ENCODE measurements at regions not wholly inside any gene's neighbourhood (a gene's known extent, or its start where the extent isn't known, plus 50 kb on each side); places are given as distances from the start of the nearest gene placed in this dataset.

DNA sequence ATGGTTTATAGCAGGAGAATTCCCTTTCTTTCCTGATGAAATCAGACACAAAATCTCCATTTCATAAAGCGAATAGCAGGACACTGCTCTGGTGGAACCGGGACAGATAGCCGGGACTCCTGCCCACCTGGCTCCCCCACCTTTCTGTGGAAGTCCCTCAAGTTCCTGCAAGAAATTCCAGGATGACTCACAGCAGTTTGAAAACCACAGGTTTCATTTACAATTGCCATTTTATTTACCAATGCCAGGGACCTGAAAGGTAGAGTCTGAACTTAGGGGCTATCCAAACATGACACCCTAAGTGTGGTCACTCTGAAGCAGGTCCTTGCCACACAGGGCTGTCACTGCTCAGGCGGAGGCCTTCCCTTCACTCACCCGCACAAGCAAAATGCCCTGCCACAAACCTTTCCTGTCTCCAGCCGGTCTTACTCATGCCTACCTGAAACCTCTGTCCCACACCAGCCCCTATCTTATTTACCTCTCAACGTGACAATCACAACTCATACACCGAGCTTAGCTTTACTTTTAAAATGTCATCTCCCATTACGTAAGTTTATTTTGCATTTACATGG lies 63.3 kb upstream of the TAF1L start:
- CTCF ChIA-PET = no interaction called here
- no peak overlapping the region for H3K4me3 ChIP-seq (ENCODE audit: control insufficient read depth in 1 of 7, extremely low read depth in 1 of 7, insufficient read depth in 4 of 7, low read depth in 2 of 7, low read length in 6 of 7)
- 91% methylated on average over 6 of the region's 9 CpGs for WGBS (ENCODE audit: insufficient coverage)

DNA sequence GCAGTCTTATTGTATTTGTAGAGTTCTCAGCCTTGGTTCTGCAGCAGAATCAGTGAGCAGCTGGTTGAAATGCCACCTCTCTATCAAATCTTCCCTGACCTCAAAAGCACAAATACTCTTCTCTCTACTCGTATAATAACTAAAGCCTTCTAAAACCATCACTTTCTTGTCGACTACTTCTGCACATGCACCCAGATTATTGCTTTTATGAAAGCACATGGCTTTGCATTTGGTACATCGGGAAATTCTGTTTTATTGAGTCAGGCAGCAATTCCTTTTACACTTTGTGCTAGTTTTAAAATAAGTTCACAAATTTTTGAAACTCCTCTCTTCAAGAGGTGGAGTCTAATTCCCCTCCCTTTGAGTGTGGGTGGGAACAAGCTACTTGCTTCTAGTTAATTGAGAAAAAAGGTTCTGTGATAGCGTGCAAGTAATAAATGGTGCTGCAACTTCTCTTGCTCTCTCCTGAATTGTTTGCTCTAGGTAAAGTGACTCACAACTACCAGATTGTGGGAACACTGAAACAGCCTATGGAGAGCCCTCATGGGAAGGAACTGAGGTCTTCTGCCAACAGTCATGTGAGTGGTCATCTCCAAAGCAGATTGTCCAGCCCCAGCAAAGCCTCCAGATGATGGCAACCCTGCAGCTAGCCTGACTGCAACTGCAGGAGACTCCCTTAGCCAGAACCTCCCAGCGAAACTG lies 66.0 kb upstream of the TAF1L start:
- no peaks in the 10 kb centered on the region for H3K4me1 ChIP-seq (ENCODE audit: control extremely low read depth in 1 of 4, control insufficient read depth in 4 of 4, insufficient read depth in 4 of 4, low read length in 3 of 4)
- 86% methylated on average over 2 of the region's 5 CpGs for whole genome bisulfite sequencing (ENCODE audit: insufficient coverage)
- H3K4me3 ChIP-seq (ENCODE audit: control insufficient read depth in 1 of 7, extremely low read depth in 1 of 7, insufficient read depth in 4 of 7, low read depth in 2 of 7, low read length in 6 of 7) = no peak overlapping the region
- H3K27me3 ChIP-seq (replicated peaks in 2 of 5; ENCODE audit: control insufficient read depth in 4 of 5, insufficient read depth in 5 of 5, low read length in 4 of 5) = peaks cover 0 to 29% (median 2%) of the 10 kb centered on the region in 5 experiments
- ChIA-PET CTCF (no interaction called here), POLR2A (no interaction called here)
- no peak overlapping the region for H3K27ac ChIP-seq (ENCODE audit: insufficient read depth in 1 of 2, low read depth in 1 of 2, low read length in 2 of 2, poor library complexity in 1 of 2, severe bottlenecking in 2 of 2)
- no peaks in the 10 kb centered on the region for H3K9me3 ChIP-seq (ENCODE audit: control extremely low read depth in 1 of 5, control insufficient read depth in 4 of 5, insufficient read depth in 2 of 5, low read depth in 1 of 5, low read length in 4 of 5)
- H3K36me3 ChIP-seq (ENCODE audit: control insufficient read depth in 4 of 4, insufficient read depth in 4 of 4, low read length in 3 of 4) = no peaks in the 10 kb centered on the region
- no peak for DNase-seq

More for the DNA sequence above, 63.3 kb upstream of the TAF1L start:
- H3K27me3 ChIP-seq (replicated peaks in 2 of 5; ENCODE audit: control insufficient read depth in 4 of 5, insufficient read depth in 5 of 5, low read length in 4 of 5) = peaks cover 0 to 23% (median 0%) of the 10 kb centered on the region in 5 experiments
- H3K4me1 ChIP-seq (ENCODE audit: control extremely low read depth in 1 of 4, control insufficient read depth in 4 of 4, insufficient read depth in 4 of 4, low read length in 3 of 4) = no peaks in the 10 kb centered on the region
- no peaks in the 10 kb centered on the region for H3K9me3 ChIP-seq (ENCODE audit: control extremely low read depth in 1 of 5, control insufficient read depth in 4 of 5, insufficient read depth in 2 of 5, low read depth in 1 of 5, low read length in 4 of 5)
- DNase-seq = no peak
- no peaks in the 10 kb centered on the region for H3K36me3 ChIP-seq (ENCODE audit: control insufficient read depth in 4 of 4, insufficient read depth in 4 of 4, low read length in 3 of 4)
- POLR2A ChIA-PET = no interaction called here
- no peak overlapping the region for H3K27ac ChIP-seq (ENCODE audit: insufficient read depth in 1 of 2, low read depth in 1 of 2, low read length in 2 of 2, poor library complexity in 1 of 2, severe bottlenecking in 2 of 2)

DNA sequence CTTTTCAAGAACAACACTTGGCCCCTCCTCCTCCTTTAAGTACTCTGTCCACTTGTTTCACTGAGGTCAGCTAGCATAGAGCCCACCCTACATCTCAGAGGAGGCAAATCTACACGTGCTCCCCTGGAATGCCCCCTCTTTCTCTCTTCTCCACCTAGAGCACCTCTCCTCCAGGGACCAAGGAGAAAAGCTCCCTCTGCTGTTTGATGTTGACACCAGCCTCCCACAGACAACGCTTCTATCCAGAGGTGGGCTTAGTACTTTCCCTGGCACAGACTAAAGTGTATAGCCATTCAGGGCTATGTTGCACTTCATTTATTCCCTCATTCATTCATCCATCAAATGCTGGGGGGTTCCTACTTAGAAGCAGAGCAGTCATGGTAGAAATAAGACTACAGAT lies 68.2 kb upstream of the TAF1L start:
- no peaks in the 10 kb centered on the region for H3K36me3 ChIP-seq (ENCODE audit: control insufficient read depth in 4 of 4, insufficient read depth in 4 of 4, low read length in 3 of 4)
- ChIA-PET CTCF (no interaction called here), POLR2A (no interaction called here)
- DNase-seq = peak in 1 of 3 donors; percentile 2
- H3K4me1 ChIP-seq (ENCODE audit: control extremely low read depth in 1 of 4, control insufficient read depth in 4 of 4, insufficient read depth in 4 of 4, low read length in 3 of 4) = no peaks in the 10 kb centered on the region
- WGBS (ENCODE audit: insufficient coverage) = 28% methylated on average over 2 of the region's 2 CpGs
- no peak overlapping the region for H3K27ac ChIP-seq (ENCODE audit: insufficient read depth in 1 of 2, low read depth in 1 of 2, low read length in 2 of 2, poor library complexity in 1 of 2, severe bottlenecking in 2 of 2)
- peaks cover 0 to 29% (median 2%) of the 10 kb centered on the region in 5 experiments for H3K27me3 ChIP-seq (replicated peaks in 2 of 5; ENCODE audit: control insufficient read depth in 4 of 5, insufficient read depth in 5 of 5, low read length in 4 of 5)
- no peak overlapping the region for H3K4me3 ChIP-seq (ENCODE audit: control insufficient read depth in 1 of 7, extremely low read depth in 1 of 7, insufficient read depth in 4 of 7, low read depth in 2 of 7, low read length in 6 of 7)
- H3K9me3 ChIP-seq (ENCODE audit: control extremely low read depth in 1 of 5, control insufficient read depth in 4 of 5, insufficient read depth in 2 of 5, low read depth in 1 of 5, low read length in 4 of 5) = no peaks in the 10 kb centered on the region

DNA sequence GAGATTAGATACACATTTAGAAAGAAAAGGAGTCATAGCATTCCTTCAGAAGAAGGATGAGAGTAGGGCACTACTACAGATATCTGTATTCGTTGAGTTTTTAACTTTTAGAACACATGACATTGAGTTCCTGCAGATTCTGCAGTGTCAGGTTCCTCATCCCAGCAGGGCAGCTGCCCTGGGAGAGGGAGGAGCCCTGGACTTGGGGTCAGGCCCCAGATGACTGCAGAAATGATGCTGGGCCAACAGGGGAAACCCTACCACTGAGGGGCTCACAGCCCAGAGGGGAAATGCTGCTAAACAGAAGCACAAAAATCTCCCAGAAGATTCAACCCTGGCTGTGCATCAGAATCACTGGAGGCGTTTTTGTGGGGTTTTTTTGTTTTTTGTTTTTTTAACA lies 68.9 kb upstream of the TAF1L start:
- 60% methylated on average over 2 of the region's 2 CpGs for WGBS (ENCODE audit: insufficient coverage)
- DNase-seq = no peak
- ChIA-PET CTCF (no interaction called here), POLR2A (no interaction called here)
- peaks cover 0 to 29% (median 2%) of the 10 kb centered on the region in 5 experiments for H3K27me3 ChIP-seq (replicated peaks in 2 of 5; ENCODE audit: control insufficient read depth in 4 of 5, insufficient read depth in 5 of 5, low read length in 4 of 5)
- no peaks in the 10 kb centered on the region for H3K36me3 ChIP-seq (ENCODE audit: control insufficient read depth in 4 of 4, insufficient read depth in 4 of 4, low read length in 3 of 4)
- no peak overlapping the region for H3K4me3 ChIP-seq (ENCODE audit: control insufficient read depth in 1 of 7, extremely low read depth in 1 of 7, insufficient read depth in 4 of 7, low read depth in 2 of 7, low read length in 6 of 7)
- H3K27ac ChIP-seq (ENCODE audit: insufficient read depth in 1 of 2, low read depth in 1 of 2, low read length in 2 of 2, poor library complexity in 1 of 2, severe bottlenecking in 2 of 2) = no peak overlapping the region
- H3K4me1 ChIP-seq (ENCODE audit: control extremely low read depth in 1 of 4, control insufficient read depth in 4 of 4, insufficient read depth in 4 of 4, low read length in 3 of 4) = no peaks in the 10 kb centered on the region
- H3K9me3 ChIP-seq (ENCODE audit: control extremely low read depth in 1 of 5, control insufficient read depth in 4 of 5, insufficient read depth in 2 of 5, low read depth in 1 of 5, low read length in 4 of 5) = no peaks in the 10 kb centered on the region

DNA sequence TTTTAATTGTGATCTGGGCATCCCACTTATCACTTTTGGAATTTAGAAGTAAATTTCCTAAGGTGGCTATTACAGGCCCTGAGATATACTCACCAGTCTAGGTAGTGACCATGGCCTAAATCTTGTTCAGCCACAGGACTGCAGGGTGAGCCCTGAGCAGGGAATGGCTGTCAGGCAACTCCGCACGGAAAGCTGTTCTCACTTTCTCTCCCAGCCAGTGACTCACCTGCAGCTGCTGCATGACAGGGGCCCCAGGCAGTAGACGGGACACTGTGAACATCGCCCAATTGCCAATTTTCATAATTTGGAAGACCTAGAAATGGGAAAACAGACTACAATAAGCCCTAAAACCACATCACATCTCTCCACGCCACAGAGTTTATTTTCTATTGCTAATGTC lies 69.6 kb upstream of the TAF1L start:
- POLR2A ChIA-PET = no interaction called here
- H3K4me1 ChIP-seq (ENCODE audit: control extremely low read depth in 1 of 4, control insufficient read depth in 4 of 4, insufficient read depth in 4 of 4, low read length in 3 of 4) = no peaks in the 10 kb centered on the region
- no peak overlapping the region for H3K27ac ChIP-seq (ENCODE audit: insufficient read depth in 1 of 2, low read depth in 1 of 2, low read length in 2 of 2, poor library complexity in 1 of 2, severe bottlenecking in 2 of 2)
- no peaks in the 10 kb centered on the region for H3K9me3 ChIP-seq (ENCODE audit: control extremely low read depth in 1 of 5, control insufficient read depth in 4 of 5, insufficient read depth in 2 of 5, low read depth in 1 of 5, low read length in 4 of 5)
- no peak for DNase-seq
- WGBS (ENCODE audit: insufficient coverage) = 100% methylated on average over 3 of the region's 5 CpGs
- CTCF ChIA-PET = interaction anchor here (1.9 kb wide), 1 partner anchor 9 kb away, joined by 4 read pairs; no protein-coding TSS in a partner anchor
- H3K27me3 ChIP-seq (replicated peaks in 2 of 5; ENCODE audit: control insufficient read depth in 4 of 5, insufficient read depth in 5 of 5, low read length in 4 of 5) = peaks cover 0 to 29% (median 2%) of the 10 kb centered on the region in 5 experiments
- H3K4me3 ChIP-seq (ENCODE audit: control insufficient read depth in 1 of 7, extremely low read depth in 1 of 7, insufficient read depth in 4 of 7, low read depth in 2 of 7, low read length in 6 of 7) = no peak overlapping the region
- H3K36me3 ChIP-seq (ENCODE audit: control insufficient read depth in 4 of 4, insufficient read depth in 4 of 4, low read length in 3 of 4) = no peaks in the 10 kb centered on the region

DNA sequence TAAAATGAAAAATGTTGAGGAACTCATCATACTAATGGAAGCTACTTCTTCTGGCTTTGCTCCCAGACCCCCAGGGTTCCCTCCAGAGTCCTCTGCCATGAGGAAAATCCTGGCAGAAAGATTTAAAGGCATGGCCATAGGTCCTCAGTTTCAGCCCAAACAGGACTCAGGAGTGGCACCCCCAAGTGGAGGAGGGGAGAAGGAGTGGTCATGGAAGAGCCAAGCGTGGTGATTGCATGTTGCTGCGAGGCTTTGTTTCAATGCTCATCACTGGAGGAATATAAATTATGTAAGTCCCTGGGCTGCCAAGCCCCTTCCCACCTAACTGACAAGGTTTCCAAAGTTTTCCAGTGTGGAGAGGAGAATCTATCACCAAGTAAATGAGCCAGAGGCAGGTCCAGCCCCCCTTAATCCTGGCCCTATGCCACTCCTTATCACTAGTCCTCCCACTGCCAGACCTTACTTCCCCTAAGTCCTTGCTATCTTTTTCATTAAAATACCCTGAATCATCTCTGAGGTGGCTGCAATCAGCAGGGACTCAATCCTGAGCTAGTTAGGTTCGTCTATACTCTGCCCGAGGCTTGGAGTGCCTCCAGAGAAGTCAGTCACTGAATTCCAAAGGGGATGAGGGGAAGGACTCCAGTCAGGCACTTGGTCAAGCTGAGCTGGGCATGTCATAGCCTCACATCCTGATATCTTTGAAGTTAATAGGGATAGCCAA lies 70.7 kb upstream of the TAF1L start:
- peak in 1 of 3 donors; percentile 3 for DNase-seq
- Histone ChIP-seq H3K4me1 (ENCODE audit: control extremely low read depth in 1 of 4, control insufficient read depth in 4 of 4, insufficient read depth in 4 of 4, low read length in 3 of 4) (no peaks in the 10 kb centered on the region), H3K36me3 (ENCODE audit: control insufficient read depth in 4 of 4, insufficient read depth in 4 of 4, low read length in 3 of 4) (no peaks in the 10 kb centered on the region), H3K4me3 (ENCODE audit: control insufficient read depth in 1 of 7, extremely low read depth in 1 of 7, insufficient read depth in 4 of 7, low read depth in 2 of 7, low read length in 6 of 7) (no peak overlapping the region), H3K27ac (ENCODE audit: insufficient read depth in 1 of 2, low read depth in 1 of 2, low read length in 2 of 2, poor library complexity in 1 of 2, severe bottlenecking in 2 of 2) (no peak overlapping the region), H3K9me3 (ENCODE audit: control extremely low read depth in 1 of 5, control insufficient read depth in 4 of 5, insufficient read depth in 2 of 5, low read depth in 1 of 5, low read length in 4 of 5) (no peaks in the 10 kb centered on the region), H3K27me3 (replicated peaks in 2 of 5; ENCODE audit: control insufficient read depth in 4 of 5, insufficient read depth in 5 of 5, low read length in 4 of 5) (peaks cover 0 to 29% (median 2%) of the 10 kb centered on the region in 5 experiments)
- ChIA-PET CTCF (interaction anchor here (1.9 kb wide), 1 partner anchor 10 kb away, joined by 4 read pairs; no protein-coding TSS in a partner anchor), POLR2A (no interaction called here)
- 83% methylated on average over 4 of the region's 4 CpGs for WGBS (ENCODE audit: insufficient coverage)

DNA sequence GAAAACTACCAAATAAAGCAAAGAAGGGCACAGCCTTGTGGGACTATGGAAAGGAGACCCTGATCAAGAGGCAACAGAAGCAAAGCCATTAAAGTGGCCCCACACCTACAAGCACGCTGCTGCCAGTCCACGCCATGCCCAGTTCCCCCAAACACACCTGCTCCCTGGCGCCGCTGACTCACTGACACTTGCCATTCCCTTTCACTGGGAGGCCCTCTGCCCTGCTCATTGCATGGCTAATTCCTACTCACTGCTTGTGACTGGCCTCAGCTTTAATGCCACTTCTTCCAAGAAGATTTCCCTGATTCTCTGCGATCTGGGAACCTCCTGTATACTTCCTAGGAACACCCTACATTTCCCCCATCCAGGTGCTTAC lies 71.2 kb upstream of the TAF1L start:
- Histone ChIP-seq H3K9me3 (ENCODE audit: control extremely low read depth in 1 of 5, control insufficient read depth in 4 of 5, insufficient read depth in 2 of 5, low read depth in 1 of 5, low read length in 4 of 5) (no peaks in the 10 kb centered on the region), H3K4me3 (ENCODE audit: control insufficient read depth in 1 of 7, extremely low read depth in 1 of 7, insufficient read depth in 4 of 7, low read depth in 2 of 7, low read length in 6 of 7) (no peak overlapping the region), H3K27ac (ENCODE audit: insufficient read depth in 1 of 2, low read depth in 1 of 2, low read length in 2 of 2, poor library complexity in 1 of 2, severe bottlenecking in 2 of 2) (no peak overlapping the region), H3K4me1 (ENCODE audit: control extremely low read depth in 1 of 4, control insufficient read depth in 4 of 4, insufficient read depth in 4 of 4, low read length in 3 of 4) (no peaks in the 10 kb centered on the region), H3K36me3 (ENCODE audit: control insufficient read depth in 4 of 4, insufficient read depth in 4 of 4, low read length in 3 of 4) (no peaks in the 10 kb centered on the region), H3K27me3 (replicated peaks in 2 of 5; ENCODE audit: control insufficient read depth in 4 of 5, insufficient read depth in 5 of 5, low read length in 4 of 5) (peaks cover 0 to 27% (median 2%) of the 10 kb centered on the region in 5 experiments)
- ChIA-PET CTCF (interaction anchor here (1.9 kb wide), 1 partner anchor 11 kb away, joined by 4 read pairs; no protein-coding TSS in a partner anchor), POLR2A (no interaction called here)
- no peak for DNase-seq
- 94% methylated on average over 4 of the region's 5 CpGs for WGBS (ENCODE audit: insufficient coverage)
